ENCODE measurements at regions not wholly inside any gene's neighbourhood (a gene's known extent, or its start where the extent isn't known, plus 50 kb on each side); places are given as distances from the start of the nearest gene placed in this dataset.

DNA sequence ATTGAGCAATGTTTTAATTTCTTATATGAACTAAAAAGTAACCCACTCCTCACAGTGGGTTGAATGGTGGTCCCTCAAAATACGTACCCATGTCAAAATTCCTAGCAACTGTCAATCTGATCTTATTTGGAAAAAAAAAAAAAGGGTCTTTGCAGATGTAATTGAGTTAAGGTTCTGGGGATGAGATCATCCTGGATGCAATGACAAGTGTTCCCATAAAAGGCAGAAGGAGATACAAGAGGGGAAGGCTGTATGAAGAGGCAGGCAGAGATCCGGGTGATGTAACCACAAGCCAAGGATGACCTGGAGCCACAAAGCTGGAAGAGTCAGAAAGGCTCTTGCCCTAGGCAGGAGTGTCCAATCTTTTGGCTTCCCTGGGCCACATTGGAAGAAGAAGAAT, 516.3 kb upstream of the MKI67 start:
- Histone ChIP-seq H3K4me1 (no peaks in the 10 kb centered on the region), H3K36me3 (no peaks in the 10 kb centered on the region), H4K20me1 (no peaks in the 10 kb centered on the region), H3K9me3 (no peaks in the 10 kb centered on the region), H3K4me2 (no peak overlapping the region), H3K27ac (no peak overlapping the region), H3K9ac (no peak overlapping the region), H3K4me3 (no peak overlapping the region), H3K27me3 (no peaks in the 10 kb centered on the region)
- TF ChIP-seq Cebpa-rat (IDR thresholded peaks at IDR 0.05) = no peak

DNA sequence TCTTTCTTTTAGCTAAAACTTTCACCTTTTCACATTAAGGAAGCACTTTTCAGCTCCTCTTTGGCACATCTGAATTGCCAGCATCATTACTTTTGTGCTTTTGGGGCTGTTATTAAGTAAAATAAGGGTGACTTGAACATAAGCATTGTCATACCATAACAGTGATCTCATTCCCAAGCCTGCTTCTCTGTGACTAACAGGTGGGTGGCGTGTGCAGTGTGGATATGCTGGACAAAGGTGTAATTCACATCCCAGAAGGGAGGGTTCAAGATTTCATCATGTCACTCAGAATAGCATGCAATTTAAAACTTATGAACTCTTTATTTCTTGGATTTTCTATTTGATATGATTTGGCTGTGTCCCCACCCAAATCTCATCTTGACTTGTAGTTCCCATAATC, 517.4 kb upstream of the MKI67 start:
- TF ChIP-seq Cebpa-rat (IDR thresholded peaks at IDR 0.05) = no peak
- H3K4me2 ChIP-seq = no peak overlapping the region
- H3K4me1 ChIP-seq = no peaks in the 10 kb centered on the region
- no peaks in the 10 kb centered on the region for H3K36me3 ChIP-seq
- no peak overlapping the region for H3K9ac ChIP-seq
- no peak overlapping the region for H3K27ac ChIP-seq
- no peak overlapping the region for H3K4me3 ChIP-seq
- H3K27me3 ChIP-seq = no peaks in the 10 kb centered on the region
- no peaks in the 10 kb centered on the region for H4K20me1 ChIP-seq
- no peaks in the 10 kb centered on the region for H3K9me3 ChIP-seq

DNA sequence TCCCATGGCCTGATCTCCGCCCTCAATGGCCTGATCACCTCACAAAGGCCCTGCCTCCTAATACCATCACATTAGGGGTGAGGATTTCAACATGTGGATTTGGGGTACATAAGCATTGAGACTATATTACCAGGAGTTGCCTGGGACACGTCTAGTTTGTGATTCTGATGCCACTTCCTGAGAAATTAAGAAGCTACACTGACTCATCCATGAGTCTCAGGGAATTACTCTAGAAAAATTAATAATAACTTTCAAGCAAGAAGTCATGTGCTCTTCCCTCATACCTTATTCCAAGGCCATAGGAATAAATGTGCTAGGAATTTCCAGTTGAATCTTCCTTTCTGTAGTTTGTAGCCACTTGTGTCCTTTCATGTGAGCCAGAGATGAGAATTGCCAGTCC, 519.3 kb upstream of the MKI67 start:
- H3K9me3 ChIP-seq = no peaks in the 10 kb centered on the region
- no peak for TF ChIP-seq Cebpa-rat (IDR thresholded peaks at IDR 0.05)
- H3K4me2 ChIP-seq = no peak overlapping the region
- no peaks in the 10 kb centered on the region for H4K20me1 ChIP-seq
- H3K27ac ChIP-seq = no peak overlapping the region
- H3K4me1 ChIP-seq = no peaks in the 10 kb centered on the region
- H3K27me3 ChIP-seq = no peaks in the 10 kb centered on the region
- H3K9ac ChIP-seq = no peak overlapping the region
- no peaks in the 10 kb centered on the region for H3K36me3 ChIP-seq
- no peak overlapping the region for H3K4me3 ChIP-seq

DNA sequence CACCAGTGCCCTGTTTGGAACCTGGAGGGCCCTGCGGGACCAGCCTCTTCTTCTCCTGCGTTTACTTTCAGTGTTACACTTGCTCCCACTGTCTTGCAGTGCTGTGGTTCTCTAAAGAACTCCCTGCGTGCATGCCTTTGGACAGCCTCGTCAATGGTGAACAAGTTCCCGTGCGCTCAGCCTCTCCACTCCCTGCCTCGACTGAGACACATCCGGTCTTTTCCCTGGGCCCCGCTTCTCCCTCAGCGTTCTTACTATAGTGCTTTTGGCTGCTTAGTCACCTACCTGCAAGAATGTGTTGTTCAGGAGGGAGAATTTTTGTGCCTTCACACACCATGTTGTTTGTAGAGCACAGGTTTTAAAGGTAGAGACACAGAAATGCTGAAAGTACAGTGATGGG, 520.7 kb upstream of the MKI67 start:
- H3K4me2 ChIP-seq = no peak overlapping the region
- H3K9ac ChIP-seq = no peak overlapping the region
- no peaks in the 10 kb centered on the region for H3K36me3 ChIP-seq
- no peaks in the 10 kb centered on the region for H4K20me1 ChIP-seq
- H3K4me1 ChIP-seq = no peaks in the 10 kb centered on the region
- H3K27ac ChIP-seq = no peak overlapping the region
- TF ChIP-seq Cebpa-rat (IDR thresholded peaks at IDR 0.05) = no peak
- no peaks in the 10 kb centered on the region for H3K27me3 ChIP-seq
- H3K4me3 ChIP-seq = no peak overlapping the region
- H3K9me3 ChIP-seq = no peaks in the 10 kb centered on the region

DNA sequence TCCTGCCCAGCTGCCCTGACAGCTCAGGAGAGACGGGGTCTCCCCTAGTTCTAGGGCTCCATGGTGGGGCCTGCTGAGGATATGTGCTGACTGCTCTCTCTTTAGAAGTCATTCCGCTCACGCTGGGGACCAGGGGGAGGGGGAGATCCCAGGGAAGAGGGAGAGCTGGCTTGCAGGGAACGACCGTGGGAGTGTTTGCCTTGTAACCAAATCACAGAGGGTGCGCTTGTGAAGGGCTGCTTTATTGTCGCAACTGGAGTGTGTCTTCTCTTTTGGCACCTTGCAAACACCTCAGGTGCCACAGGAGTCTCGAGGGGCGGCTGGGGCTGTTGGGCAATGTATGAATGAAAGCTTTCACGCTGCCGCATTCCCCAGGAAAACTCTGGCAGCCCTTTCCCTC, 531.3 kb upstream of the MKI67 start:
- Histone ChIP-seq H3K4me3 (no peak overlapping the region), H3K9ac (no peak overlapping the region), H3K27ac (no peak overlapping the region), H3K4me2 (no peak overlapping the region), H3K36me3 (no peaks in the 10 kb centered on the region), H4K20me1 (no peaks in the 10 kb centered on the region), H3K9me3 (no peaks in the 10 kb centered on the region), H3K4me1 (no peaks in the 10 kb centered on the region), H3K27me3 (no peaks in the 10 kb centered on the region)
- no peak for TF ChIP-seq Cebpa-rat (IDR thresholded peaks at IDR 0.05)

DNA sequence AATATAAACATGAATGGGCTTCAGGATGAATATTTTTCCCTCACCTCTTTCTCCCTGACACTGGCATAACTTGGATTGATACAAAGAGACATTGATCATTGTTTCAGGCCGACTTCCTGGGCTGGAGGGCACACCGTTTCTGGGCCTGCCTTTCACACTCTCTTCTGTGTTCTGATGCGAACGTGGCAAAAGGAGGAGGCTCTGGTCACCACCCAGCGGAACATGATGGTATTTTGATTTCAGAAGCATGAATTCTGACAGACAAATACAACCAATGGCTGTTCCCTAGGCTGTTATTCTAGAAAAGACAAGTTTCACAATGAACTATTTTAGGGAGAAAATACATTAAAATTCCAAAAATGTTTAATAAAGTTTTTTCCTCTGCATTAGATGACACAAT, 534.5 kb upstream of the MKI67 start:
- Histone ChIP-seq H3K4me1 (peaks cover 8% of the 10 kb centered on the region; the same call in 1 of the 2 replicates), H3K4me2 (no peak overlapping the region), H3K27ac (no peak overlapping the region), H3K4me3 (no peak overlapping the region), H3K9me3 (peaks cover 8% of the 10 kb centered on the region), H4K20me1 (no peaks in the 10 kb centered on the region), H3K36me3 (no peaks in the 10 kb centered on the region), H3K27me3 (no peaks in the 10 kb centered on the region), H3K9ac (no peak overlapping the region)
- no peak for TF ChIP-seq Cebpa-rat (IDR thresholded peaks at IDR 0.05)

DNA sequence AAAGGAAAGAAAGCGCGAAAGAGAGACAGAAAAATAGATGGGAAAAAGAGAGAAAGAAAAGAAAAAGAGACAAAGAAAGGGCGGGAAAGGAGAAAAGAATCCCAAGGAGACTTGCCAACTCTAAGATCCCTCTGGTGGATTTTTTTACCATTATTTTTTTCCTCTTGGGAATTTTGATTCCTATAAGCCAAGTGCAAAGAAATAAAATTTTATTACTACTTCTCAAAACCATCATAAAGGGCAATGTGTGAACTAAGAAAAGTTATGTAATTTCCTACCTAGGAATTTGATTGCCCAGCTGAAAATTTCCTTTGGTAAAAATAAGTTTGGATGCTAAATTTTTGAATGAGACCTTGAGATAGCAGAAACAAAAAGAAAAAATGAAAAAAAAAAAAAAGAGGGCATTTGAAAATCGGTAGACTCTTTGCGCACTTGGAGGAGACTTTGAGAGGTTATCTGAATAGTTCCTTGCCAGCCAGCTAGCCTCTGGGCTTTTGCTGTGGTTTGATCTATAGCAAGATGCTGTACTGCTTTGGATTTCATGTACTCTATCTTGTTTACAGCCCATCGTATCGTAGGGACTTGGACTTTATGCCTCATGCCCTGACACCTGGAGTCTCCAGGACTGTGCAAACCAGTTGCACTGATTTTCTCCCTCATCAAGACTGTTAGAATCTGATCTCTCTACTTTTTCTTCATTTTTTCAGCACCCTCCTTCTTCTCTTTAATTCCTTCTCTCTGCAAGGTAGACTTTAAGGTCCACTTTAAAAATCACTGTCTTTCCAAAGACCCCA, 535.4 kb upstream of the MKI67 start:
- H3K4me2 ChIP-seq = no peak overlapping the region
- H3K4me3 ChIP-seq = no peak overlapping the region
- H3K36me3 ChIP-seq = no peaks in the 10 kb centered on the region
- H3K4me1 ChIP-seq = peaks cover 8% of the 10 kb centered on the region; the same call in 1 of the 2 replicates
- TF ChIP-seq Cebpa-rat (IDR thresholded peaks at IDR 0.05) = no peak
- peaks cover 8% of the 10 kb centered on the region for H3K9me3 ChIP-seq
- H4K20me1 ChIP-seq = no peaks in the 10 kb centered on the region
- H3K27me3 ChIP-seq = no peaks in the 10 kb centered on the region
- no peak overlapping the region for H3K27ac ChIP-seq
- no peak overlapping the region for H3K9ac ChIP-seq

DNA sequence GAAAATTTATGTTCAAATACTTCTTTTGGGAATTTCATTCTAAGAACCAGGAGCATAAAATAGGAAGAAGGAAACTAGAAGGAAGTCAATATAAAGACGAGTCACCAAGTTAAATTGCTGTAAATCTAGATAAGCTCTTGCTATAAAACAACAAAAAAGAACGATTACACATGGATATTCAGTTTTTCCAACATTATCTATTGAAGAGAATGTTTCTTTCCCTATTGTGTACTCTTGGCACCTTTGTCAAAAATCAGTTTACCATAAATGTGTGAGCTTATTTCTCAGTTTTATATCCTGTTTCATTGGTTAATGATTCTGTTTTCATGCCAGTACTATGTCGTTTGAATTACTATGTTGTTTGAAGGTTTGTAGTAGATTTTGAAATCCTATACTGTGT, 536.3 kb upstream of the MKI67 start:
- Histone ChIP-seq H3K27me3 (no peaks in the 10 kb centered on the region), H3K4me3 (no peak overlapping the region), H4K20me1 (no peaks in the 10 kb centered on the region), H3K27ac (no peak overlapping the region), H3K4me2 (no peak overlapping the region), H3K4me1 (peaks cover 8% of the 10 kb centered on the region; the same call in 1 of the 2 replicates), H3K9me3 (peaks cover 8% of the 10 kb centered on the region), H3K9ac (no peak overlapping the region), H3K36me3 (no peaks in the 10 kb centered on the region)
- TF ChIP-seq Cebpa-rat (IDR thresholded peaks at IDR 0.05) = no peak

DNA sequence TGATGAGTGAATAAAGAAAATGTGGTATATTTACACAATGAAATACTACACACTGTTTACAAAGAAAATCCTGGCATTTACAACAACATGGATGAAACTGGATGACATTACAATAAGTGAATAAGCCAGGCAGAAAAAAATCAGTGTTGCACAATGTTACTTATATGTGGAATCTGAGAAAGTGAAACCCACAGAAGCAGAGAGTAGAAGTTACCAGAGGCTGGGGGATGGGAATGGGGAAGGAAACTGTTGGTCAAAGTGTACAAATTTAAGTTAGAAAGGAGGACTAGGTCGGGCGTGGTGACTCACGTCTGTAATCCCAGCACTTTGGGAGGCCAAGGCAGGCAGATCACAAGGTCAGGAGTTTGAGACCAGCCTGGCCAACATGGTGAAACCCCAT, 538.5 kb upstream of the MKI67 start:
- H3K4me2 ChIP-seq = peak overlapping the region; percentile 26; the same call in 1 of the 2 replicates
- H3K27me3 ChIP-seq = no peaks in the 10 kb centered on the region
- H4K20me1 ChIP-seq = no peaks in the 10 kb centered on the region
- H3K27ac ChIP-seq = no peak overlapping the region
- H3K4me1 ChIP-seq = peaks cover 8% of the 10 kb centered on the region; the same call in 1 of the 2 replicates
- no peaks in the 10 kb centered on the region for H3K36me3 ChIP-seq
- TF ChIP-seq Cebpa-rat (IDR thresholded peaks at IDR 0.05) = no peak
- H3K9me3 ChIP-seq = peaks cover 8% of the 10 kb centered on the region
- no peak overlapping the region for H3K9ac ChIP-seq
- no peak overlapping the region for H3K4me3 ChIP-seq

DNA sequence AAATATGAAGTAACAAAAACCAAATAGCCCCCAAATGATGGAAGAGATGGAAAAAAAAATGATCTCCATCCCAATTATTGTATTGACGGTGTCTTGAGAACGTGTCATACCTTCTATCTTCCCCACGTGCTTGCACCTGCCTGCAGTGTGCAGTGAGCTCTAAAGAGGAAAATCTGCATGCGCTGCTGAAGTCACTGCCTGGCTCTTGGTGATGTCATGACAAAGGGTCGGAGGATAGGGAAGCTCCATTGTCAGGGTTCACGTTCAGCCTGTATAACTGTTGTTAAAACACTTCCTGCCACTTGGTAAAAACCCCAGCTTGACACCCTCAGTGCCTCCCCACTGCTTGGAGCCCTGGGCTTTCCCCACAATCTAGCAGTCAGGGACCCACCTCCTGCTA, 549.2 kb upstream of the MKI67 start:
- Histone ChIP-seq H3K27me3 (no peaks in the 10 kb centered on the region), H3K9ac (no peak overlapping the region), H3K27ac (no peak overlapping the region), H3K4me2 (no peak overlapping the region), H3K4me3 (no peak overlapping the region), H3K9me3 (no peaks in the 10 kb centered on the region), H3K4me1 (peaks cover 2% of the 10 kb centered on the region; the same call in 1 of the 2 replicates), H4K20me1 (no peaks in the 10 kb centered on the region), H3K36me3 (no peaks in the 10 kb centered on the region)
- TF ChIP-seq Cebpa-rat (IDR thresholded peaks at IDR 0.05) = no peak
